CD8-positive, alpha-beta memory T cell (primary cell): ENCODE measurements at regions not wholly inside any gene's neighbourhood (a gene's known extent, or its start where the extent isn't known, plus 50 kb on each side); places are given as distances from the start of the nearest gene placed in this dataset.
A peak's percentile ranks its signal among the peaks of the same experiment; 100 is the strongest.

Experiments
- CTCF ChIA-PET: fragments of 350-600 bp; sonication (Branson Sonifier 250); formaldehyde crosslinking; loops from one replicate; lab custom pipeline; 2021; ENCODE audit warnings: antibody characterized with exemption; lab: Charles Lee
- POLR2A ChIA-PET: fragments of 350-600 bp; sonication (Branson Sonifier 250); formaldehyde crosslinking; loops from one replicate; lab custom pipeline; 2021; ENCODE audit warnings: antibody characterized with exemption; lab: Charles Lee
- DNase-seq, 5 donors: peaks; one replicate each; pipeline versions ENCODE4 v3.0.0 to v3.0.0-alpha.2; 2020 to 2022; ENCODE audit warnings: mixed read lengths in 1 of 5
- H3K27ac ChIP-seq: one replicate; pipeline ENCODE4 v1.7.0; 2013; ENCODE audit warnings: low read depth, mild to moderate bottlenecking, low read length, moderate library complexity
- H3K27me3 ChIP-seq: 2 replicates; pipeline ENCODE4 v1.7.0; 2013; ENCODE audit warnings: low read length, mild to moderate bottlenecking; ENCODE audit not compliant: insufficient read depth, poor library complexity, severe bottlenecking
- H3K36me3 ChIP-seq: 2 replicates; pipeline ENCODE4 v1.7.0; 2013; ENCODE audit warnings: mild to moderate bottlenecking, low read length, moderate library complexity; ENCODE audit not compliant: insufficient read depth
- H3K4me1 ChIP-seq: 2 replicates; pipeline ENCODE4 v1.7.0; 2013; ENCODE audit warnings: mild to moderate bottlenecking, low read length, moderate library complexity; ENCODE audit not compliant: insufficient read depth
- H3K4me3 ChIP-seq: 2 replicates; pipeline ENCODE4 v1.7.0; 2013; ENCODE audit warnings: mild to moderate bottlenecking, low read length
- H3K9me3 ChIP-seq: 2 replicates; pipeline ENCODE4 v1.7.0; 2013; ENCODE audit warnings: mild to moderate bottlenecking, low read length
- H3K27ac Mint-ChIP-seq, 8 donors: one replicate each; pipeline ENCODE4 v1.8.0; 2020 to 2021; ENCODE audit warnings: mixed read lengths in 8 of 8, mild to moderate bottlenecking in 6 of 8, inconsistent platforms in 3 of 8, moderate library complexity in 3 of 8
- H3K27me3 Mint-ChIP-seq, 2 donors: one replicate each; pipeline ENCODE4 v1.8.0; 2020 to 2021; ENCODE audit warnings: mixed read lengths in 2 of 2, mild to moderate bottlenecking in 1 of 2, moderate library complexity in 1 of 2
- H3K36me3 Mint-ChIP-seq, 3 donors: one replicate each; pipeline ENCODE4 v1.8.0; 2020 to 2021; ENCODE audit warnings: mixed read lengths in 3 of 3, inconsistent platforms in 1 of 3, mild to moderate bottlenecking in 1 of 3
- H3K4me1 Mint-ChIP-seq, 3 donors: one replicate each; pipeline ENCODE4 v1.8.0; 2020 to 2021; ENCODE audit warnings: mixed read lengths in 3 of 3, inconsistent platforms in 1 of 3, mild to moderate bottlenecking in 1 of 3
- H3K4me3 Mint-ChIP-seq, 7 donors: one replicate each; pipeline ENCODE4 v1.8.0; 2020 to 2021; ENCODE audit warnings: mixed read lengths in 7 of 7, mild to moderate bottlenecking in 6 of 7, moderate library complexity in 4 of 7, inconsistent platforms in 2 of 7
- H3K9me3 Mint-ChIP-seq, 5 donors: one replicate each; pipeline ENCODE4 v1.8.0; 2020 to 2022; ENCODE audit warnings: mixed read lengths in 5 of 5, mild to moderate bottlenecking in 3 of 5, moderate library complexity in 2 of 5, inconsistent platforms in 1 of 5

GRCh38 chr12:89103831-89104230 lies 248.5 kb downstream of the DUSP6 start:
- Histone ChIP-seq H3K4me3 (no peak overlapping the region), H3K9me3 (no peaks in the 10 kb centered on the region), H3K36me3 (no peaks in the 10 kb centered on the region), H3K4me1 (no peaks in the 10 kb centered on the region), H3K27ac (no peak overlapping the region), H3K27me3 (no peaks in the 10 kb centered on the region)
- no peak overlapping the region for H3K27ac Mint-ChIP-seq
- no peak overlapping the region for H3K4me3 Mint-ChIP-seq
- H3K36me3 Mint-ChIP-seq, result peaks cover 0 to 1% (median 0%) of the 10 kb centered on the region in 3 donors
- peaks cover 1 to 13% of the 10 kb centered on the region in 2 donors for H3K27me3 Mint-ChIP-seq
- H3K9me3 Mint-ChIP-seq, result no peaks in the 10 kb centered on the region
- no peak for DNase-seq
- H3K4me1 Mint-ChIP-seq, result no peaks in the 10 kb centered on the region
- ChIA-PET POLR2A (no interaction called here), CTCF (no interaction called here)

DNA sequence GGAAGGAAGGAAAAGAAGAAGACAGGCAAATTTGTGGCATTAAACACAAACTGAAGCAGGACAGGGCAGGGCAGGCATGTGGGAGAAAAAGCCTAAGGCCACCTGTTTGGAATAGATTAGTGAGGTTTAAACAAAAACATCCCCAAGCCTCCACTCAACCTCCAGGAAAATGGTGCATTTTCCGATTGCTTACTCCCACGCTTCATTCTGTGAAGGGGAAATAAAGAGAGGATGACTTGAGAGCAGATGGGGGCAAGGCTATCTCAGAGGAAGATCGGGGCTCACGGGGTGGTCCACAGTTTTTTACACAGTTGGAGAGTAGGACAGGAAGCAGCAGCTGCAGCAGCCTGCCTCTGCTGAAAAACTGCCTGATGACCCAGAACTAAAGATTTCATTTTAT lies 250.9 kb downstream of the DUSP6 start:
- Histone ChIP-seq H3K4me1 (no peaks in the 10 kb centered on the region), H3K4me3 (no peak overlapping the region), H3K9me3 (no peaks in the 10 kb centered on the region), H3K27me3 (no peaks in the 10 kb centered on the region), H3K36me3 (no peaks in the 10 kb centered on the region), H3K27ac (no peak overlapping the region)
- Mint-ChIP-seq H3K9me3 (no peaks in the 10 kb centered on the region), H3K4me1 (no peaks in the 10 kb centered on the region), H3K4me3 (no peak overlapping the region), H3K36me3 (peaks cover 0 to 1% (median 0%) of the 10 kb centered on the region in 3 donors), H3K27me3 (peaks cover 1 to 20% of the 10 kb centered on the region in 2 donors), H3K27ac (no peak overlapping the region)
- CTCF ChIA-PET, result no interaction called here
- POLR2A ChIA-PET, result no interaction called here
- DNase-seq, result no peak

DNA sequence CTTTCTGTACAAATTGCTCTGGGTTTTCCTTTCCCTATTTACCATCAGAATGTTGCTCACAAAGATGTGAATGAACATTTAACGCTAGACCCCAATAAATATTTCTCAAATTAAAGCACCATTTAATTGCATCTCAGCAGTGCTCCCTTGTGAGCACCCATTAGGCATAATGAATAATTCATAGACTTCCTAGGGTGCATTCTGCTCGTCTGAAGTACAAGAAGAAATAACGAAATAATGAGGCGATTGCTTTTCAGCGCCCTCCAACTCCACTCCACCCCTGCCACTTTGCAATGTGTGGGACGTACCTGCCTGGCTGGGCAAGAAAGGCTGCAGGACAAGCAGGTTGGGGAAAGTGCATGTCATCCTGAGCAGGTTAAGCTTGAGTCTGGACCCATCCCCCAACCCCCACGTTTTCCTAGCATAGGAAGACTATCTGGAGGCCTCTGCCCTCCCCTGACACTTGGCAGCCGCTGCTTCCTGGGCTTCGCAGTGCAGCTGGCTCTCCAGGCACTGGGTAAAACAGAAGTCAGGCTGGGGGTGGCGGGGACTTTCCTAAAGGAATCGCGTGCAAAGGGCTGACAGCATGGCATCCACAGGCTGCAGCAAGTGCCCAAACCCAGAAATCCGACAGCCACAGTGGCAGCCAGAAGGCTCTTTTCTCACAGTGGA lies 253.7 kb downstream of the DUSP6 start:
- Mint-ChIP-seq H3K36me3 (peaks cover 0 to 1% (median 0%) of the 10 kb centered on the region in 3 donors), H3K27ac (no peak overlapping the region), H3K4me3 (no peak overlapping the region), H3K9me3 (no peaks in the 10 kb centered on the region), H3K27me3 (peaks cover 1 to 22% of the 10 kb centered on the region in 2 donors), H3K4me1 (no peaks in the 10 kb centered on the region)
- ChIA-PET POLR2A (no interaction called here), CTCF (no interaction called here)
- no peak for DNase-seq
- Histone ChIP-seq H3K36me3 (no peaks in the 10 kb centered on the region), H3K27ac (no peak overlapping the region), H3K4me3 (no peak overlapping the region), H3K27me3 (no peaks in the 10 kb centered on the region), H3K9me3 (no peaks in the 10 kb centered on the region), H3K4me1 (no peaks in the 10 kb centered on the region)

- peaks cover 0 to 6% (median 2%) of the 10 kb centered on the region in 3 donors for H3K36me3 Mint-ChIP-seq
- no peaks in the 10 kb centered on the region for H3K27me3 ChIP-seq
- H3K4me1 ChIP-seq, result no peaks in the 10 kb centered on the region
- H3K9me3 Mint-ChIP-seq, result peaks cover 0 to 12% (median 4%) of the 10 kb centered on the region in 5 donors
- H3K9me3 ChIP-seq, result no peaks in the 10 kb centered on the region
- no peaks in the 10 kb centered on the region for H3K4me1 Mint-ChIP-seq
- no peak overlapping the region for H3K4me3 ChIP-seq
- peaks cover 4 to 40% of the 10 kb centered on the region in 2 donors for H3K27me3 Mint-ChIP-seq
- CTCF ChIA-PET, result no interaction called here
- H3K4me3 Mint-ChIP-seq, result no peak overlapping the region
- H3K27ac Mint-ChIP-seq, result no peak overlapping the region
- POLR2A ChIA-PET, result no interaction called here
- no peaks in the 10 kb centered on the region for H3K36me3 ChIP-seq
- no peak for DNase-seq
- no peak overlapping the region for H3K27ac ChIP-seq
These were observed 260.0 kb downstream of the DUSP6 start for GRCh38 chr12:89092297-89092696.

DNA sequence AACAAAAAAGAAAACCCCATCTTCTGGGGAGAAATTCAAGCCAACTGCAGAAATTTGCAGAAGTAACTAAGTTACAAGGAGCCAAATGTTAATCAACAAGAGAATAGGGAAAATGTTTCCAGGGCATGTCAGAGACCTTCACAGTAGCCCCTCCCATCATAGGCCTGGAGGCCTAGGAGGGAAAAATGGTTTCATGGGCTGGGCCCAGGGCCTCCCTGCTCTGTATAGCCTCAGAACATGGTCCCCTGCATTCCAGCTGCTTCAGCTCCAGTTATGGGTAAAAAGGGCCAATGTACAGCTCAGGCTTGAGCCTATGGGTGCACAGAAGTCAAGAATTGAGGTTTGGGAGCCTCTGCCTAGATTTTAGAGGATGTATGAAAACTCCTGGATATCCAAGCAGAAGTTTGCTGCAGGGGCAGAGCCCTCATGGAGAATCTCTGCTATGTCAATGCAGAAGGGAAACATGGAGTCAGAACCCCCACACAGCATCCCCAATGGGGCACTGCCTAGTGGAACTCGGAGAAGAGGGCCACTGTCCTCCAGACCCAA lies 260.9 kb downstream of the DUSP6 start:
- POLR2A ChIA-PET, result no interaction called here
- no peak overlapping the region for H3K4me3 ChIP-seq
- CTCF ChIA-PET, result no interaction called here
- no peaks in the 10 kb centered on the region for H3K27me3 ChIP-seq
- no peak overlapping the region for H3K27ac ChIP-seq
- no peaks in the 10 kb centered on the region for H3K36me3 ChIP-seq
- no peak overlapping the region for H3K4me3 Mint-ChIP-seq
- H3K4me1 ChIP-seq, result no peaks in the 10 kb centered on the region
- peaks cover 4 to 41% of the 10 kb centered on the region in 2 donors for H3K27me3 Mint-ChIP-seq
- no peak overlapping the region for H3K27ac Mint-ChIP-seq
- H3K9me3 Mint-ChIP-seq, result peaks cover 0 to 12% (median 4%) of the 10 kb centered on the region in 5 donors
- peaks cover 0 to 6% (median 2%) of the 10 kb centered on the region in 3 donors for H3K36me3 Mint-ChIP-seq
- no peak for DNase-seq
- H3K4me1 Mint-ChIP-seq, result no peaks in the 10 kb centered on the region
- no peaks in the 10 kb centered on the region for H3K9me3 ChIP-seq

DNA sequence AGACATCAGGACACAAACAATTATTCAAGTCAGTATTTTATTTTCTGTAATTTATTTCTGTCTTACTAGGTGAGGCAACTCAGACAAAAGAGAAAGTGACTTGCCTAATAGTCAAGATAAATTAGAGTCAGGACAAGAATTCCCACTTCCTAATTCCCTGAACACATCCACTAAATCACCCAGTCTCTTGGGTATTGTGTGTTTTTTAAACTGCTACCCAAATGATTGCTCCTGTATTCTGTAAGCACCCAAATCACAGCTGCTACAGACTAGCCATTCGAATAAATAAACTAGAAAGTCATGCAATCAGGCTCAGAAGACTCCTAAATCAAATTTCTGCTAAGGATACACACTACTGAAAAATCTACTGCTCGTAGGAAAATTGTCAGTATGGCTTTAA lies 263.0 kb downstream of the DUSP6 start:
- DNase-seq, result no peak
- H3K9me3 Mint-ChIP-seq, result peaks cover 0 to 12% (median 4%) of the 10 kb centered on the region in 5 donors
- ChIA-PET POLR2A (no interaction called here), CTCF (no interaction called here)
- no peaks in the 10 kb centered on the region for H3K4me1 ChIP-seq
- no peak overlapping the region for H3K27ac Mint-ChIP-seq
- H3K36me3 ChIP-seq, result no peaks in the 10 kb centered on the region
- H3K9me3 ChIP-seq, result no peaks in the 10 kb centered on the region
- H3K4me3 ChIP-seq, result no peak overlapping the region
- peaks cover 0 to 6% (median 2%) of the 10 kb centered on the region in 3 donors for H3K36me3 Mint-ChIP-seq
- no peaks in the 10 kb centered on the region for H3K27me3 ChIP-seq
- H3K27ac ChIP-seq, result no peak overlapping the region
- no peaks in the 10 kb centered on the region for H3K4me1 Mint-ChIP-seq
- no peak overlapping the region for H3K4me3 Mint-ChIP-seq
- H3K27me3 Mint-ChIP-seq, result peaks cover 4 to 54% of the 10 kb centered on the region in 2 donors

DNA sequence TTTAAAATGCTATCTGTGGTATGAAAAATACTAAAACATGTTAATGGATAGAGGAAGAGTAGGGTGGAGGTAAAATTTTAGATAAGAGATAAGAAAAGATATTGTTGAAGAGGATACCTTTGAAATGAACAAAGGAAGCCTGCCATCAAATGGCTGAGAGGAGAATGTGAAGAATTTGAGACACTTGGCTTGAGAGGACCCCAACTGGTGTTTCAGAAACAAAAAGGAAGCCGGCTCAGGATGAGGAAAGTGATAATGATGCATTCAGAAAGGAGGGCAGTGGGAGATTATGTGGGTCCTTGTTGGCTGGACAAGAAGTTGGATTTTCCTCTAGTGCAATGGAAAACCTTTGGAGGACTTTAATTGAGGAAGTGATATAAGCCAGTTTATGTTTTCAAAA lies 264.4 kb downstream of the DUSP6 start:
- Mint-ChIP-seq H3K9me3 (peaks cover 0 to 12% (median 4%) of the 10 kb centered on the region in 5 donors), H3K4me3 (no peak overlapping the region), H3K4me1 (no peaks in the 10 kb centered on the region), H3K27ac (no peak overlapping the region), H3K27me3 (peaks cover 11 to 55% of the 10 kb centered on the region in 2 donors), H3K36me3 (peaks cover 0 to 6% (median 2%) of the 10 kb centered on the region in 3 donors)
- Histone ChIP-seq H3K27me3 (no peaks in the 10 kb centered on the region), H3K4me3 (no peak overlapping the region), H3K27ac (no peak overlapping the region), H3K36me3 (no peaks in the 10 kb centered on the region), H3K4me1 (no peaks in the 10 kb centered on the region), H3K9me3 (no peaks in the 10 kb centered on the region)
- ChIA-PET CTCF (no interaction called here), POLR2A (no interaction called here)
- no peak for DNase-seq

GRCh38 chr12:89087149-89087825 lies 265.0 kb downstream of the DUSP6 start:
- Histone ChIP-seq H3K27me3 (no peaks in the 10 kb centered on the region), H3K27ac (no peak overlapping the region), H3K9me3 (no peaks in the 10 kb centered on the region), H3K36me3 (no peaks in the 10 kb centered on the region), H3K4me3 (no peak overlapping the region), H3K4me1 (no peaks in the 10 kb centered on the region)
- Mint-ChIP-seq H3K36me3 (peaks cover 0 to 6% (median 2%) of the 10 kb centered on the region in 3 donors), H3K4me3 (no peak overlapping the region), H3K27me3 (peaks cover 13 to 52% of the 10 kb centered on the region in 2 donors), H3K4me1 (no peaks in the 10 kb centered on the region), H3K27ac (peak overlapping the region in 1 of 8 donors; percentile 5), H3K9me3 (peaks cover 0 to 10% (median 4%) of the 10 kb centered on the region in 5 donors)
- no peak for DNase-seq
- ChIA-PET POLR2A (no interaction called here), CTCF (no interaction called here)
